Panc1 (cell line): ENCODE measurements at regions not wholly inside any gene's neighbourhood (a gene's known extent, or its start where the extent isn't known, plus 50 kb on each side); places are given as distances from the start of the nearest gene placed in this dataset.

Experiments
- ATAC-seq: fragments of 200-7000 bp; cut with Tn5 transposase; 2 replicates; pipeline ENCODE4 v1.9.1; 2020; ENCODE audit warnings: mild to moderate bottlenecking, moderate library complexity
- BruUV-seq: library from RNA; stranded (reverse); fragments of 400-500 nt; replicated peaks from 2 replicates; lab custom pipeline; 2021; lab: Mats Ljungman, UMichigan
- CTCF ChIA-PET: fragments of 300-600 bp; sonication (Branson Sonifier 250); formaldehyde crosslinking; loops from one replicate; lab custom pipeline; 2022; ENCODE audit warnings: antibody characterized with exemption; lab: Charles Lee
- POLR2A ChIA-PET: fragments of 300-600 bp; sonication (Branson Sonifier 250); formaldehyde crosslinking; loops from one replicate; lab custom pipeline; 2022; ENCODE audit warnings: antibody characterized with exemption; lab: Charles Lee
- DNase-seq: peaks from one replicate; pipeline ENCODE4 v3.0.0-alpha.2; 2010; ENCODE audit warnings: low read depth, low spot score
- H3K27ac ChIP-seq: 2 replicates; pipeline ENCODE4 v1.5.1; 2011; ENCODE audit warnings: mild to moderate bottlenecking, low read length, inconsistent platforms
- H3K27me3 ChIP-seq: fragments of 200-500 bp; sonication (Bioruptor generic); 2 replicates; pipeline ENCODE4 v1.6.0; 2014; ENCODE audit warnings: low read length, inconsistent platforms; ENCODE audit not compliant: control insufficient read depth, insufficient read depth
- H3K36me3 ChIP-seq: fragments of 200-500 bp; sonication (Bioruptor generic); 2 replicates; pipeline ENCODE4 v1.5.1; 2014; ENCODE audit warnings: inconsistent platforms, mild to moderate bottlenecking, low read length, moderate library complexity; ENCODE audit not compliant: control insufficient read depth, insufficient read depth
- H3K4me1 ChIP-seq: 2 replicates; pipeline ENCODE4 v1.5.1; 2011; ENCODE audit warnings: inconsistent platforms, mild to moderate bottlenecking, low read length, moderate library complexity; ENCODE audit not compliant: control insufficient read depth, insufficient read depth
- H3K4me3 ChIP-seq, 2 experiments: 2 replicates each; pipeline ENCODE4 v1.5.1; 2011 to 2012; ENCODE audit warnings: low read depth in 2 of 2, low read length in 2 of 2, mild to moderate bottlenecking in 2 of 2, inconsistent platforms in 1 of 2, moderate library complexity in 1 of 2
- H3K9me3 ChIP-seq: fragments of 200-500 bp; sonication (Bioruptor generic); 2 replicates; pipeline ENCODE4 v1.5.1; 2014; ENCODE audit warnings: low read depth, mild to moderate bottlenecking, inconsistent platforms, low read length, moderate library complexity; ENCODE audit not compliant: control insufficient read depth, insufficient read depth
- CTCF ChIP-seq: fragments of 450-650 bp; IDR thresholded peaks from 2 replicates; pipeline ENCODE4 v1.5.1; 2017; ENCODE audit warnings: mild to moderate bottlenecking
- POLR2AphosphoS5 ChIP-seq: IDR thresholded peaks from 2 replicates; pipeline ENCODE4 v1.6.1; 2012; ENCODE audit warnings: mild to moderate bottlenecking, low read depth, low read length, moderate library complexity
- REST ChIP-seq, 2 experiments: IDR thresholded peaks; 2 replicates each; pipeline ENCODE4 v1.6.1; 2011 to 2012; ENCODE audit warnings: low read depth in 2 of 2, control low read depth in 1 of 2, low read length in 1 of 2, mild to moderate bottlenecking in 1 of 2, moderate library complexity in 1 of 2; ENCODE audit not compliant: insufficient read depth in 1 of 2
- SIN3A ChIP-seq: IDR thresholded peaks from 2 replicates; pipeline ENCODE4 v1.6.1; 2012; ENCODE audit warnings: low read depth, mild to moderate bottlenecking, low read length, moderate library complexity, borderline replicate concordance; ENCODE audit not compliant: insufficient read depth
- TCF7L2 ChIP-seq: IDR thresholded peaks from 2 replicates; pipeline ENCODE4 v1.6.1; 2011; ENCODE audit warnings: mild to moderate bottlenecking, low read depth, low read length, inconsistent platforms
- in situ Hi-C: cut with HindIII; loops from 2 replicates; pipeline ENCODE4 v1.10.0; 2016; ENCODE audit warnings: low sequenced_read_pairs, low pct_unique_long_range_greater_than_20kb
- intact Hi-C: fragments of 100-400 bp; cut with micrococcal nuclease; formaldehyde crosslinking; loops from one replicate; pipeline ENCODE4 v1.10.0; 2022; ENCODE audit not compliant: unreplicated experiment

GRCh38 chr4:56206258-56206657 lies 181.0 kb downstream of the AASDH start:
- Histone ChIP-seq H3K27me3 (no peaks in the 10 kb centered on the region), H3K36me3 (no peaks in the 10 kb centered on the region), H3K4me1 (no peaks in the 10 kb centered on the region), H3K9me3 (no peaks in the 10 kb centered on the region), H3K4me3 (no peak overlapping the region), H3K27ac (no peak overlapping the region)
- BruUV-seq: no TSS peak
- TF ChIP-seq TCF7L2: no peak
- TF ChIP-seq POLR2AphosphoS5: no peak
- no peak for TF ChIP-seq SIN3A
- TF ChIP-seq REST (IDR thresholded peaks at IDR 0.05; ENCODE audit: insufficient read depth in 1 of 2, low read depth in 2 of 2, low read length in 1 of 2): no peak
- TF ChIP-seq CTCF: no peak
- CTCF ChIA-PET: interaction anchor here (0.6 kb wide), 1 partner anchor 55 kb away, joined by 7 read pairs; no protein-coding TSS in a partner anchor
- ATAC-seq: no peak
- intact Hi-C loops (no loop called here), in situ Hi-C loops (no loop called here)
- DNase-seq: no peak
- POLR2A ChIA-PET: no interaction called here

GRCh38 chr4:56200275-56200674 lies 187.0 kb downstream of the AASDH start:
- H3K27ac ChIP-seq: no peak overlapping the region
- TF ChIP-seq SIN3A (no peak), POLR2AphosphoS5 (no peak), CTCF (no peak), TCF7L2 (no peak), REST (IDR thresholded peaks at IDR 0.05; ENCODE audit: insufficient read depth in 1 of 2, low read depth in 2 of 2, low read length in 1 of 2) (no peak)
- in situ Hi-C loops (no loop called here), intact Hi-C loops (no loop called here)
- ATAC-seq (no peak), DNase-seq (no peak)
- ChIA-PET CTCF (no interaction called here), POLR2A (no interaction called here)
- no peaks in the 10 kb centered on the region for H3K9me3 ChIP-seq
- H3K4me3 ChIP-seq: no peak overlapping the region
- H3K36me3 ChIP-seq: no peaks in the 10 kb centered on the region
- no TSS peak for BruUV-seq
- H3K27me3 ChIP-seq: no peaks in the 10 kb centered on the region
- no peaks in the 10 kb centered on the region for H3K4me1 ChIP-seq
